WTC11 (cell line): ENCODE measurements at regions not wholly inside any gene's neighbourhood (a gene's known extent, or its start where the extent isn't known, plus 50 kb on each side); places are given as distances from the start of the nearest gene placed in this dataset.

ENCODE experiments used
- ATF1 ChIP-seq: sonication (generic); formaldehyde crosslinking; IDR thresholded peaks from 2 replicates; pipeline ENCODE4 v1.8.1; 2023; ENCODE audit warnings: mild to moderate bottlenecking, moderate library complexity, missing genetic modification reagents
- HMGA2 ChIP-seq: fragments of 250-450 bp; sonication (Bioruptor Pico); IDR thresholded peaks from 2 replicates; pipeline ENCODE4 v1.4.0; 2021; ENCODE audit warnings: mild to moderate bottlenecking, moderate library complexity
- KAT7 ChIP-seq: sonication (generic); formaldehyde crosslinking; IDR thresholded peaks from 2 replicates; pipeline ENCODE4 v1.8.1; 2023; ENCODE audit warnings: missing genetic modification reagents, mild to moderate bottlenecking, borderline replicate concordance
- MAX ChIP-seq: sonication (generic); formaldehyde crosslinking; IDR thresholded peaks from 2 replicates; pipeline ENCODE4 v1.8.0; 2022; ENCODE audit warnings: mild to moderate bottlenecking, missing genetic modification reagents
- NFE2L1 ChIP-seq: sonication (generic); formaldehyde crosslinking; IDR thresholded peaks from 2 replicates; pipeline ENCODE4 v1.8.1; 2023; ENCODE audit warnings: missing genetic modification reagents
- SMAD3 ChIP-seq: sonication (generic); formaldehyde crosslinking; IDR thresholded peaks from 2 replicates; pipeline ENCODE4 v1.8.0; 2022; ENCODE audit warnings: missing genetic modification reagents, mild to moderate bottlenecking, borderline replicate concordance
- TF ChIP-seq, protein P1 (sequence below): fragments of 200-600 bp; IDR thresholded peaks from 2 replicates; pipeline ENCODE4 v1.8.0; 2022; ENCODE audit warnings: antibody characterized with exemption
- TF ChIP-seq, protein P2 (sequence below): sonication (generic); formaldehyde crosslinking; conservative IDR thresholded peaks from 2 replicates; pipeline ENCODE4 v1.8.1; 2022; ENCODE audit warnings: mild to moderate bottlenecking, missing genetic modification reagents

DNA sequence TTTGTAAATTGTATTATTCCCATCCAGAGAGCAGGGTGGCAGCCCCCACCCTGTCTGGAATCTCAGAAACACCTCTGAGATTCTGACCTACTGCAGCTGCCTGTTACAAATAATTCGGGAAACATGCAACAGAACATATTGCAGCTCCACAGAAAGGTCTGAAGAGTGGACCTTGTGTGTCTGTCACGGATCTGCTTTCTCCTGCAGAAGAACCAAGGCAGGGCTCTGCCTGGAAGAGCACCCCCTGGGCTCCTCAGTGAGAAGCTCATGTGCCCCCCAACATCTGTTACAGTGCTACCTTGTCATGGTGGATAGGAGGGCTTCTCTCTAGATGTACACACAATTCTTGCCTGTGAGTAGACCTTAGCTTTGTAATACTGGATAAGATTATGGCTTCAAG, 286.6 kb upstream of the GATB start:
- no peak for TF ChIP-seq MAX (CRISPR knock-in tag)
- TF ChIP-seq, protein P1, sequence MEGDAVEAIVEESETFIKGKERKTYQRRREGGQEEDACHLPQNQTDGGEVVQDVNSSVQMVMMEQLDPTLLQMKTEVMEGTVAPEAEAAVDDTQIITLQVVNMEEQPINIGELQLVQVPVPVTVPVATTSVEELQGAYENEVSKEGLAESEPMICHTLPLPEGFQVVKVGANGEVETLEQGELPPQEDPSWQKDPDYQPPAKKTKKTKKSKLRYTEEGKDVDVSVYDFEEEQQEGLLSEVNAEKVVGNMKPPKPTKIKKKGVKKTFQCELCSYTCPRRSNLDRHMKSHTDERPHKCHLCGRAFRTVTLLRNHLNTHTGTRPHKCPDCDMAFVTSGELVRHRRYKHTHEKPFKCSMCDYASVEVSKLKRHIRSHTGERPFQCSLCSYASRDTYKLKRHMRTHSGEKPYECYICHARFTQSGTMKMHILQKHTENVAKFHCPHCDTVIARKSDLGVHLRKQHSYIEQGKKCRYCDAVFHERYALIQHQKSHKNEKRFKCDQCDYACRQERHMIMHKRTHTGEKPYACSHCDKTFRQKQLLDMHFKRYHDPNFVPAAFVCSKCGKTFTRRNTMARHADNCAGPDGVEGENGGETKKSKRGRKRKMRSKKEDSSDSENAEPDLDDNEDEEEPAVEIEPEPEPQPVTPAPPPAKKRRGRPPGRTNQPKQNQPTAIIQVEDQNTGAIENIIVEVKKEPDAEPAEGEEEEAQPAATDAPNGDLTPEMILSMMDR = no peak
- TF ChIP-seq HMGA2 (CRISPR knock-in tag) = no peak
- no peak for TF ChIP-seq ATF1
- TF ChIP-seq NFE2L1 = no peak
- TF ChIP-seq SMAD3 (CRISPR knock-in tag) = no peak
- TF ChIP-seq, protein P2, sequence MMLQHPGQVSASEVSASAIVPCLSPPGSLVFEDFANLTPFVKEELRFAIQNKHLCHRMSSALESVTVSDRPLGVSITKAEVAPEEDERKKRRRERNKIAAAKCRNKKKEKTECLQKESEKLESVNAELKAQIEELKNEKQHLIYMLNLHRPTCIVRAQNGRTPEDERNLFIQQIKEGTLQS (CRISPR knock-in tag) = no peak
- TF ChIP-seq KAT7 (CRISPR knock-in tag) = no peak
